ENCODE measurements at regions not wholly inside any gene's neighbourhood (a gene's known extent, or its start where the extent isn't known, plus 50 kb on each side); places are given as distances from the start of the nearest gene placed in this dataset.

DNA sequence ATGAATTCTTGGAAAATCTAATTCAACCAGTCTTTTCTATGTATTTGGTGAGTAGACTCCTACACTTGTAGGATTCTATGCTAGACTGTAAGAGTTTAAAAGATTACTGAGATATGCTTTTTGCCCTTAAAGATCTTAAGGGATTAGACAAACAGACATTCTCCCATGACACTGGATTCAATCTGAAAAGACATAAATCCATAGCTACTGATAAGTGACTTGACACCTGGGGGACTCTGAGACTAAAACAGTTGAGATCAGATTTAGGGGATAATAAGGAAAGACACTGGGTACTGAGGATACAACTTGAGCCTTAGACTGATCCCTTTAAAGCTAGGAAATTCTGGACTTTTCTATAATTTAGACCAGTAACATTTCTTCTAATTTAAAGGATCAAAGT is 1233.4 kb downstream of the XPNPEP1 start:
- ChIA-PET POLR2A (ENCODE audit: partially characterized antibody) (no interaction called here), CTCF (ENCODE audit: partially characterized antibody) (interaction anchor here (0.6 to 1.4 kb wide), 4 partner anchors 11 to 395 kb away, joined by 3 to 5 read pairs (median 4); no protein-coding TSS in a partner anchor)
- Histone ChIP-seq H3K36me3 (ENCODE audit: control insufficient read depth in 2 of 4, insufficient read depth in 4 of 4, low read length in 3 of 4) (no peaks in the 10 kb centered on the region), H4K20me1 (replicated peaks in 1 of 2; ENCODE audit: control insufficient read depth in 1 of 2, insufficient read depth in 2 of 2, low read length in 2 of 2) (no peaks in the 10 kb centered on the region), H3K23ac (ENCODE audit: insufficient read length) (no peak overlapping the region), H3K9me3 (ENCODE audit: insufficient read depth in 2 of 2, low read depth in 1 of 2, low read length in 1 of 2) (no peaks in the 10 kb centered on the region), H2BK5ac (ENCODE audit: low read depth, low read length) (no peak overlapping the region), H2BK20ac (ENCODE audit: low read length) (no peak overlapping the region), H3K79me2 (ENCODE audit: control insufficient read depth in 1 of 2, insufficient read depth in 2 of 2, low read length in 2 of 2) (no peaks in the 10 kb centered on the region), H3K9ac (replicated peaks in 1 of 4; ENCODE audit: extremely low read depth in 1 of 4, low read depth in 3 of 4, low read length in 3 of 4) (no peak overlapping the region), H2BK15ac (ENCODE audit: low read length) (no peak overlapping the region), H2BK120ac (replicated peaks; ENCODE audit: low read depth, low read length) (no peak overlapping the region), H2AFZ (ENCODE audit: low read length) (no peak overlapping the region), H2BK12ac (ENCODE audit: low read depth, low read length) (no peak overlapping the region), H2AK5ac (ENCODE audit: low read depth, low read length) (no peak overlapping the region), H3K27me3 (replicated peaks in 1 of 4; ENCODE audit: control insufficient read depth in 3 of 4, extremely low read depth in 1 of 4, insufficient read depth in 3 of 4, low read length in 3 of 4) (no peaks in the 10 kb centered on the region), H3K4me2 (ENCODE audit: insufficient read depth in 1 of 2, low read depth in 2 of 2, low read length in 2 of 2) (no peak overlapping the region), H3K79me1 (ENCODE audit: low read depth, low read length) (no peaks in the 10 kb centered on the region), H3K27ac (ENCODE audit: low read depth, low read length) (no peak overlapping the region), H4K91ac (replicated peaks; ENCODE audit: insufficient read length, low read length) (no peak overlapping the region), H3K4ac (replicated peaks; ENCODE audit: insufficient read length, low read depth, low read length) (no peak overlapping the region), H3K56ac (replicated peaks; ENCODE audit: insufficient read length, low read depth, low read length) (no peak overlapping the region), H3K23me2 (ENCODE audit: low read depth, low read length) (no peaks in the 10 kb centered on the region), H4K5ac (ENCODE audit: insufficient read length, low read depth, low read length) (no peak overlapping the region), H4K8ac (ENCODE audit: extremely low read depth, insufficient read depth, low read length) (no peak overlapping the region), H3K14ac (ENCODE audit: insufficient read length) (no peak overlapping the region), H3K18ac (ENCODE audit: extremely low read depth, low read length) (no peak overlapping the region), H3K4me3 (ENCODE audit: extremely low read depth in 1 of 4, insufficient read depth in 2 of 4, low read depth in 3 of 4, low read length in 4 of 4) (no peak overlapping the region), H3K4me1 (replicated peaks in 1 of 4; ENCODE audit: control insufficient read depth in 3 of 4, insufficient read depth in 4 of 4, low read length in 3 of 4) (no peaks in the 10 kb centered on the region)
- no peak for TF ChIP-seq SP1 (IDR thresholded peaks at IDR 0.05; ENCODE audit: low read depth, low read length)
- TF ChIP-seq BCL11A (IDR thresholded peaks at IDR 0.05; ENCODE audit: low read depth in 2 of 2, low read length in 2 of 2): no peak
- no peak for TF ChIP-seq EP300 (IDR thresholded peaks at IDR 0.05; ENCODE audit: borderline replicate concordance in 1 of 2, low read depth in 2 of 2, low read length in 2 of 2)
- no peak for TF ChIP-seq SAP30 (IDR thresholded peaks at IDR 0.05; ENCODE audit: insufficient read depth, insufficient replicate concordance, low read length)
- DNase-seq (ENCODE audit: low read depth in 1 of 2, low spot score in 2 of 2): no peak
- no peak for FAIRE-seq
